B cell (primary cell): ENCODE measurements at regions not wholly inside any gene's neighbourhood (a gene's known extent, or its start where the extent isn't known, plus 50 kb on each side); places are given as distances from the start of the nearest gene placed in this dataset.

Source experiments
- ATAC-seq: fragments of 200-7000 bp; cut with Tn5 transposase; one replicate; pipeline ENCODE4 v1.10.0; 2021; ENCODE audit warnings: low read depth, mild to moderate bottlenecking, moderate number of reproducible peaks, moderate library complexity
- CTCF ChIA-PET: fragments of 350-600 bp; sonication (Branson Sonifier 250); formaldehyde crosslinking; loops from one replicate; lab custom pipeline; 2021; ENCODE audit warnings: antibody characterized with exemption, inconsistent platforms; lab: Charles Lee
- POLR2A ChIA-PET: fragments of 350-600 bp; sonication (Branson Sonifier 250); formaldehyde crosslinking; loops from one replicate; lab custom pipeline; 2021; ENCODE audit warnings: antibody characterized with exemption; lab: Charles Lee
- DNase-seq: peaks from one replicate; pipeline ENCODE4 v3.0.0; 2013
- H2AFZ ChIP-seq: 2 replicates; pipeline ENCODE4 v1.6.1; 2012; ENCODE audit warnings: mild to moderate bottlenecking, low read depth, low read length; ENCODE audit not compliant: insufficient read depth, poor library complexity, severe bottlenecking
- H3K27ac ChIP-seq, 2 donors: 1 replicate in 1 of 2; 2 replicates in 1 of 2; pipeline ENCODE4 v1.5.1; 2012 to 2013; ENCODE audit warnings: low read length in 2 of 2, mild to moderate bottlenecking in 2 of 2, moderate library complexity in 1 of 2
- H3K27me3 ChIP-seq, 4 experiments: fragments of 200-600 bp in 1 of 4; sonication (generic) in 1 of 4; replicated peaks in 1 of 4; 1 replicate in 2 of 4; 2 replicates in 2 of 4; pipeline versions ENCODE4 v1.6.1 to v1.7.0; 2013 to 2016; ENCODE audit warnings: low read length in 3 of 4, mild to moderate bottlenecking in 2 of 4, mixed read lengths in 1 of 4, moderate library complexity in 1 of 4; ENCODE audit not compliant: insufficient read depth in 4 of 4, control insufficient read depth in 3 of 4; ENCODE audit errors: control extremely low read depth in 1 of 4
- H3K36me3 ChIP-seq, 2 experiments: replicated peaks in 1 of 2; 1 replicate in 1 of 2; 2 replicates in 1 of 2; pipeline versions ENCODE4 v1.6.1 to v1.7.1; 2013; ENCODE audit warnings: low read length in 1 of 2; ENCODE audit not compliant: insufficient read depth in 2 of 2, control insufficient read depth in 1 of 2; ENCODE audit errors: control extremely low read depth in 1 of 2, extremely low read depth in 1 of 2
- H3K4me1 ChIP-seq, 2 donors: fragments of 200-600 bp in 1 of 2; sonication (generic) in 1 of 2; 1 replicate in 1 of 2; 2 replicates in 1 of 2; pipeline versions ENCODE4 v1.5.1 to v1.6.1; 2013 to 2017; ENCODE audit warnings: low read length in 2 of 2; ENCODE audit not compliant: control insufficient read depth in 2 of 2, insufficient read depth in 2 of 2
- H3K4me2 ChIP-seq: replicated peaks from 2 replicates; pipeline ENCODE3; 2012; ENCODE audit warnings: mild to moderate bottlenecking, low read depth, low read length; ENCODE audit not compliant: poor library complexity, severe bottlenecking
- H3K4me3 ChIP-seq, 5 experiments: fragments of 200-600 bp in 1 of 5; sonication (generic) in 1 of 5; 1 replicate in 3 of 5; 2 replicates in 2 of 5; pipeline versions ENCODE4 v1.5.1 to v1.7.0; 2011 to 2016; ENCODE audit warnings: low read length in 4 of 5, mild to moderate bottlenecking in 4 of 5, low read depth in 2 of 5, control low read depth in 1 of 5, moderate library complexity in 1 of 5; ENCODE audit not compliant: insufficient read depth in 1 of 5; ENCODE audit errors: control extremely low read depth in 1 of 5, extremely low read depth in 1 of 5
- H3K79me2 ChIP-seq: fragments of 200-600 bp; sonication (generic); one replicate; pipeline ENCODE4 v1.6.0; 2016; ENCODE audit warnings: low read length; ENCODE audit not compliant: control insufficient read depth, insufficient read depth
- H3K9ac ChIP-seq: fragments of 200-600 bp; sonication (generic); 2 replicates; pipeline ENCODE4 v1.6.1; 2017; ENCODE audit warnings: mild to moderate bottlenecking, low read length, moderate library complexity
- H3K9me3 ChIP-seq, 3 donors: one replicate each; pipeline versions ENCODE4 v1.6.1 to v1.7.1; 2013; ENCODE audit warnings: low read length in 2 of 3; ENCODE audit not compliant: control insufficient read depth in 2 of 3, insufficient read depth in 1 of 3; ENCODE audit errors: control extremely low read depth in 1 of 3
- H4K20me1 ChIP-seq: 2 replicates; pipeline ENCODE4 v1.6.0; 2012; ENCODE audit warnings: mild to moderate bottlenecking, low read length; ENCODE audit not compliant: insufficient read depth, control insufficient read depth, poor library complexity, severe bottlenecking
- H3K27ac Mint-ChIP-seq: one replicate; pipeline ENCODE4 v1.8.0; 2021; ENCODE audit warnings: mixed read lengths
- H3K27me3 Mint-ChIP-seq: one replicate; pipeline ENCODE4 v1.8.0; 2021; ENCODE audit warnings: mixed read lengths
- H3K4me1 Mint-ChIP-seq: one replicate; pipeline ENCODE4 v1.8.0; 2021; ENCODE audit warnings: mixed read lengths
- H3K4me3 Mint-ChIP-seq: one replicate; pipeline ENCODE4 v1.8.0; 2021; ENCODE audit warnings: mixed read lengths
- H3K9me3 Mint-ChIP-seq: one replicate; pipeline ENCODE4 v1.8.0; 2022; ENCODE audit warnings: mixed read lengths; ENCODE audit not compliant: insufficient read depth
- EZH2 ChIP-seq: IDR thresholded peaks from 2 replicates; pipeline ENCODE4 v1.6.1; 2012; ENCODE audit warnings: borderline replicate concordance, low read depth, mild to moderate bottlenecking, moderate library complexity, low read length; ENCODE audit not compliant: insufficient read depth, poor library complexity, severe bottlenecking
- WGBS: methylation state at CpG from one replicate; pipeline ENCODE4 v1.1.5; 2013; ENCODE audit warnings: missing lambda C conversion rate; ENCODE audit not compliant: insufficient coverage; 5-methylcytosine and 5-hydroxymethylcytosine counted together
- intact Hi-C: fragments of 100-400 bp; cut with micrococcal nuclease; formaldehyde crosslinking; loops from one replicate; pipeline ENCODE4 v1.10.0; 2022
- TF ChIP-seq, protein P1 (sequence below): fragments of 200-600 bp; IDR thresholded peaks from one replicate; pipeline ENCODE4 v1.8.0; 2022; ENCODE audit warnings: antibody characterized with exemption, mild to moderate bottlenecking

DNA sequence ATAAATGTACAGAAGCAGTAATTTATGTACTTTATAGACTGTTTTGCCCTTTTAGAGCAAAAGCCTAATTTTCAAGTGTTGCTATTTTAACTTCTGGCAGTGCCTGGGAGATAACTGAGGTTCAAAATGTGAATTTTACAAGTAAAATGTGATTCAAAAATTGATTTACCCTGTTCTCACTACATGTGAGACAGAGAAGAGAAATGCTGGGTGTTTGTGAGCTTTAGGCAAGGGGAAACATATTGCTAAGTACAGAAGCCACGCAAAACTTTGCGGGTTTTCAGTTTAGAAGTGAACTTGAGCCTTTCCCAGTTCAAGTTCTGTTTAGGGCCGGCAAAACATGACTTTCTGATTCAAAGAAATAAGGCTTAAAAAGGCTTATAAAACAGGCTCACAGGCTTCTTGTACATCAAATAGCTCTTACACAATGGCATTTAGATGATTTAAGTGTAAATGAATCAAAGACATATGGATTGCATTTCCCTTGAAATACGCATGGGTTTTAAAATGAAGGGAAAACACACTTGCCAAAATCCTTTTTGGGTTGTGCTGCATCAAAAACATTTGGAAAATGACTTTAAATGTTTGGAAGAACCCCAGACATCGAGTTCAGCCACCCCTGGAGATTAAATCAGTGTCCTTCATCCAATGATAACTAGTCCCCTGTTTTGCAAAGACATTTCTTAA, 370.8 kb upstream of the MEF2C start:
- ChIA-PET POLR2A (no interaction called here), CTCF (interaction anchor here (0.7 kb wide), 1 partner anchor 269 kb away, joined by 3 read pairs; no protein-coding TSS in a partner anchor)
- peaks cover 15% of the 10 kb centered on the region for H3K4me1 Mint-ChIP-seq
- no peaks in the 10 kb centered on the region for H3K9me3 Mint-ChIP-seq
- H3K4me3 Mint-ChIP-seq, result no peak overlapping the region
- H3K4me2 ChIP-seq, result no peak overlapping the region
- peaks cover 0 to 2% (median 0%) of the 10 kb centered on the region in 3 donors for H3K9me3 ChIP-seq
- H2AFZ ChIP-seq, result no peak overlapping the region
- no peaks in the 10 kb centered on the region for H4K20me1 ChIP-seq
- ATAC-seq (no peak), DNase-seq (no peak)
- H3K79me2 ChIP-seq, result no peaks in the 10 kb centered on the region
- TF ChIP-seq, protein P1, sequence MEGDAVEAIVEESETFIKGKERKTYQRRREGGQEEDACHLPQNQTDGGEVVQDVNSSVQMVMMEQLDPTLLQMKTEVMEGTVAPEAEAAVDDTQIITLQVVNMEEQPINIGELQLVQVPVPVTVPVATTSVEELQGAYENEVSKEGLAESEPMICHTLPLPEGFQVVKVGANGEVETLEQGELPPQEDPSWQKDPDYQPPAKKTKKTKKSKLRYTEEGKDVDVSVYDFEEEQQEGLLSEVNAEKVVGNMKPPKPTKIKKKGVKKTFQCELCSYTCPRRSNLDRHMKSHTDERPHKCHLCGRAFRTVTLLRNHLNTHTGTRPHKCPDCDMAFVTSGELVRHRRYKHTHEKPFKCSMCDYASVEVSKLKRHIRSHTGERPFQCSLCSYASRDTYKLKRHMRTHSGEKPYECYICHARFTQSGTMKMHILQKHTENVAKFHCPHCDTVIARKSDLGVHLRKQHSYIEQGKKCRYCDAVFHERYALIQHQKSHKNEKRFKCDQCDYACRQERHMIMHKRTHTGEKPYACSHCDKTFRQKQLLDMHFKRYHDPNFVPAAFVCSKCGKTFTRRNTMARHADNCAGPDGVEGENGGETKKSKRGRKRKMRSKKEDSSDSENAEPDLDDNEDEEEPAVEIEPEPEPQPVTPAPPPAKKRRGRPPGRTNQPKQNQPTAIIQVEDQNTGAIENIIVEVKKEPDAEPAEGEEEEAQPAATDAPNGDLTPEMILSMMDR, result no peak
- no peak for TF ChIP-seq EZH2
- H3K9ac ChIP-seq, result no peak overlapping the region
- H3K27ac Mint-ChIP-seq, result no peak overlapping the region
- H3K27me3 ChIP-seq, result no peaks in the 10 kb centered on the region
- no peaks in the 10 kb centered on the region for H3K36me3 ChIP-seq
- WGBS, result 100% methylated on average over 2 of the region's 5 CpGs
- H3K4me1 ChIP-seq, result peaks cover 5 to 7% of the 10 kb centered on the region in 2 donors
- intact Hi-C loops, result no loop called here
- no peak overlapping the region for H3K4me3 ChIP-seq
- no peaks in the 10 kb centered on the region for H3K27me3 Mint-ChIP-seq
- H3K27ac ChIP-seq, result no peak overlapping the region

- H3K9me3 Mint-ChIP-seq, result no peaks in the 10 kb centered on the region
- no peaks in the 10 kb centered on the region for H3K27me3 ChIP-seq
- POLR2A ChIA-PET, result no interaction called here
- DNase-seq (no peak), ATAC-seq (no peak)
- intact Hi-C loops, result no loop called here
- H3K4me1 Mint-ChIP-seq, result peaks cover 10% of the 10 kb centered on the region
- H3K36me3 ChIP-seq, result no peaks in the 10 kb centered on the region
- H3K27ac ChIP-seq, result no peak overlapping the region
- H3K79me2 ChIP-seq, result no peaks in the 10 kb centered on the region
- TF ChIP-seq, protein P1, result no peak
- TF ChIP-seq EZH2, result no peak
- H3K27me3 Mint-ChIP-seq, result no peaks in the 10 kb centered on the region
- WGBS, result 100% methylated on average over 1 of the region's 1 CpG
- no peak overlapping the region for H3K27ac Mint-ChIP-seq
- H3K4me3 Mint-ChIP-seq, result no peak overlapping the region
- no peaks in the 10 kb centered on the region for H4K20me1 ChIP-seq
- no peak overlapping the region for H3K4me2 ChIP-seq
- H3K9ac ChIP-seq, result no peak overlapping the region
- CTCF ChIA-PET, result no interaction called here
- H2AFZ ChIP-seq, result no peak overlapping the region
- H3K9me3 ChIP-seq, result no peaks in the 10 kb centered on the region
- H3K4me1 ChIP-seq, result no peaks in the 10 kb centered on the region
- no peak overlapping the region for H3K4me3 ChIP-seq
These were observed 363.9 kb upstream of the MEF2C start for GRCh38 chr5:89246864-89247263.
